ENCODE measurements at regions not wholly inside any gene's neighbourhood (a gene's known extent, or its start where the extent isn't known, plus 50 kb on each side); places are given as distances from the start of the nearest gene placed in this dataset.

DNA sequence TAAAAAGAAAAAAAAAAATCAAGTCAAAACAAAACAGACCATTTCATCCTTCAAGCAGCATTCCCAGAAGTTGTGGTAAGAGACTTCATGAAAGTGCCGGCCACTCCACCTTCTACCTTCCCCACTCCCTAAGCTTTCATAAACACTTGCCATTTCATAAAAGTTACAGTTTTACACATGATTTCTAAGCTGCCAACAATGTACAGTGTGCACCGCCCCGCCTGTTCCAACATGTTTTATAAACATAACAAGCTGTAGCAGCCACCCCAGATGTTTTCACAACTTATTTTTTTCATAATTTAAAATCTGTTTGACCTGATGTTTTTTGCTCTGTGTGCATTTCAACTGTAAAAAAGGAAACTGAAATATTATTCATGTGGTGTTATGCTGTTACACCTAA lies 608.1 kb downstream of the TOX3 start:
- intact Hi-C loops (cut with micrococcal nuclease), result no loop called here
- CTCF ChIA-PET, result interaction anchor here (1.2 kb wide), 1 partner anchor 25 kb away, joined by 3 read pairs; no protein-coding TSS in a partner anchor

More for the DNA sequence above, 608.1 kb downstream of the TOX3 start:
- H3K27ac ChIP-seq (ENCODE audit: insufficient read depth, low read depth, low read length), result no peak overlapping the region
- DNase-seq (ENCODE audit: low read depth, low spot score) (no peak), FAIRE-seq (no peak)
- no peaks in the 10 kb centered on the region for H3K9me3 ChIP-seq (replicated peaks; ENCODE audit: control insufficient read depth, insufficient read depth, low read length)
- H3K4me2 ChIP-seq (ENCODE audit: insufficient read depth, low read length), result no peak overlapping the region
- no peaks in the 10 kb centered on the region for H4K20me1 ChIP-seq (replicated peaks; ENCODE audit: control insufficient read depth, extremely low read depth, insufficient read depth, low read length)
- no peak overlapping the region for H3K4me3 ChIP-seq (replicated peaks in 1 of 3; ENCODE audit: insufficient read depth in 1 of 3, low read depth in 1 of 3, low read length in 3 of 3)
- H3K36me3 ChIP-seq (ENCODE audit: control insufficient read depth in 2 of 2, extremely low read depth in 1 of 2, insufficient read depth in 2 of 2, low read length in 2 of 2), result no peaks in the 10 kb centered on the region
- H3K9me1 ChIP-seq (replicated peaks; ENCODE audit: control insufficient read depth, extremely low read depth, insufficient read depth, low read length), result no peaks in the 10 kb centered on the region
- H3K9ac ChIP-seq (replicated peaks; ENCODE audit: extremely low read depth, insufficient read depth, low read length), result no peak overlapping the region
- no peaks in the 10 kb centered on the region for H3K27me3 ChIP-seq (ENCODE audit: control insufficient read depth in 2 of 2, insufficient read depth in 2 of 2, low read length in 2 of 2)
- no peaks in the 10 kb centered on the region for H3K79me2 ChIP-seq (ENCODE audit: control insufficient read depth, insufficient read depth, low read length)
- no peak overlapping the region for H2AFZ ChIP-seq (ENCODE audit: low read depth, low read length)
- POLR2A ChIA-PET, result no interaction called here
- BruUV-seq (replicated peaks), result no TSS peak
- dilution Hi-C loops (cut with MboI; ENCODE audit: extremely low pct_ligation_motif_present, low sequenced_read_pairs), result no loop called here
- H3K4me1 ChIP-seq (ENCODE audit: control insufficient read depth, extremely low read depth, insufficient read depth, low read length), result no peaks in the 10 kb centered on the region
- TF ChIP-seq MYC (IDR thresholded peaks at IDR 0.05; ENCODE audit: low read depth, low read length), result no peak
- no peak for TF ChIP-seq POLR2A (IDR thresholded peaks at IDR 0.05; ENCODE audit: low read depth, low read length)
- TF ChIP-seq POLR2AphosphoS5 (IDR thresholded peaks at IDR 0.05; ENCODE audit: insufficient read depth, low read depth, low read length), result no peak
- TF ChIP-seq, protein P1, sequence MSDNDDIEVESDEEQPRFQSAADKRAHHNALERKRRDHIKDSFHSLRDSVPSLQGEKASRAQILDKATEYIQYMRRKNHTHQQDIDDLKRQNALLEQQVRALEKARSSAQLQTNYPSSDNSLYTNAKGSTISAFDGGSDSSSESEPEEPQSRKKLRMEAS (IDR thresholded peaks at IDR 0.05; ENCODE audit: insufficient read depth, insufficient read length), result no peak
- TF ChIP-seq, protein P2, sequence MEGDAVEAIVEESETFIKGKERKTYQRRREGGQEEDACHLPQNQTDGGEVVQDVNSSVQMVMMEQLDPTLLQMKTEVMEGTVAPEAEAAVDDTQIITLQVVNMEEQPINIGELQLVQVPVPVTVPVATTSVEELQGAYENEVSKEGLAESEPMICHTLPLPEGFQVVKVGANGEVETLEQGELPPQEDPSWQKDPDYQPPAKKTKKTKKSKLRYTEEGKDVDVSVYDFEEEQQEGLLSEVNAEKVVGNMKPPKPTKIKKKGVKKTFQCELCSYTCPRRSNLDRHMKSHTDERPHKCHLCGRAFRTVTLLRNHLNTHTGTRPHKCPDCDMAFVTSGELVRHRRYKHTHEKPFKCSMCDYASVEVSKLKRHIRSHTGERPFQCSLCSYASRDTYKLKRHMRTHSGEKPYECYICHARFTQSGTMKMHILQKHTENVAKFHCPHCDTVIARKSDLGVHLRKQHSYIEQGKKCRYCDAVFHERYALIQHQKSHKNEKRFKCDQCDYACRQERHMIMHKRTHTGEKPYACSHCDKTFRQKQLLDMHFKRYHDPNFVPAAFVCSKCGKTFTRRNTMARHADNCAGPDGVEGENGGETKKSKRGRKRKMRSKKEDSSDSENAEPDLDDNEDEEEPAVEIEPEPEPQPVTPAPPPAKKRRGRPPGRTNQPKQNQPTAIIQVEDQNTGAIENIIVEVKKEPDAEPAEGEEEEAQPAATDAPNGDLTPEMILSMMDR (IDR thresholded peaks at IDR 0.05; ENCODE audit: extremely low read depth in 1 of 2, insufficient read depth in 1 of 2, low read depth in 1 of 2, low read length in 2 of 2), result no peak
- TF ChIP-seq JUN (IDR thresholded peaks at IDR 0.05; ENCODE audit: borderline replicate concordance, insufficient read depth, insufficient read length, low read depth), result no peak
- TF ChIP-seq FOS (IDR thresholded peaks at IDR 0.05; ENCODE audit: borderline replicate concordance, insufficient read depth, low read length), result no peak
- TF ChIP-seq GATA2 (IDR thresholded peaks at IDR 0.05; ENCODE audit: insufficient read depth, insufficient read length, low read depth, low read length), result no peak
- TF ChIP-seq EZH2 (IDR thresholded peaks at IDR 0.05; ENCODE audit: borderline replicate concordance, low read depth, low read length, severe bottlenecking), result no peak

Data from endothelial cell of umbilical vein (primary cell).